ENCODE measurements at regions not wholly inside any gene's neighbourhood (a gene's known extent, or its start where the extent isn't known, plus 50 kb on each side); places are given as distances from the start of the nearest gene placed in this dataset.

DNA sequence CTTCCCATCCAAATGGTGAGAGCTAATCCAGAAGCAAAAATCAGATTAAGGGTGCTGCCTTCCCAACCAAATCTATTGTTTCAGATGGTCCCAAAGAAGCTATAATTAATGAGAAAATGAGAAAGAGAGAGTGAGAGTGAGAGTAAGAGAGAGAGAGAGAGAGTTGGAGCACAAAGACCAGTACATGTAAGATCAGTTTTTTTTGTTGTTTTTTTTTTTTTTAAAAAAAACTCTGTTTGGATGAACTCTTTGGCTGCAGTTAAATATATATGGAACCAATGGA is 305.6 kb downstream of the PTEN start:
- TF ChIP-seq, protein P1, sequence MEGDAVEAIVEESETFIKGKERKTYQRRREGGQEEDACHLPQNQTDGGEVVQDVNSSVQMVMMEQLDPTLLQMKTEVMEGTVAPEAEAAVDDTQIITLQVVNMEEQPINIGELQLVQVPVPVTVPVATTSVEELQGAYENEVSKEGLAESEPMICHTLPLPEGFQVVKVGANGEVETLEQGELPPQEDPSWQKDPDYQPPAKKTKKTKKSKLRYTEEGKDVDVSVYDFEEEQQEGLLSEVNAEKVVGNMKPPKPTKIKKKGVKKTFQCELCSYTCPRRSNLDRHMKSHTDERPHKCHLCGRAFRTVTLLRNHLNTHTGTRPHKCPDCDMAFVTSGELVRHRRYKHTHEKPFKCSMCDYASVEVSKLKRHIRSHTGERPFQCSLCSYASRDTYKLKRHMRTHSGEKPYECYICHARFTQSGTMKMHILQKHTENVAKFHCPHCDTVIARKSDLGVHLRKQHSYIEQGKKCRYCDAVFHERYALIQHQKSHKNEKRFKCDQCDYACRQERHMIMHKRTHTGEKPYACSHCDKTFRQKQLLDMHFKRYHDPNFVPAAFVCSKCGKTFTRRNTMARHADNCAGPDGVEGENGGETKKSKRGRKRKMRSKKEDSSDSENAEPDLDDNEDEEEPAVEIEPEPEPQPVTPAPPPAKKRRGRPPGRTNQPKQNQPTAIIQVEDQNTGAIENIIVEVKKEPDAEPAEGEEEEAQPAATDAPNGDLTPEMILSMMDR (IDR thresholded peaks at IDR 0.05; ENCODE audit: low read depth, low read length) = no peak
- TF ChIP-seq, protein P2, sequence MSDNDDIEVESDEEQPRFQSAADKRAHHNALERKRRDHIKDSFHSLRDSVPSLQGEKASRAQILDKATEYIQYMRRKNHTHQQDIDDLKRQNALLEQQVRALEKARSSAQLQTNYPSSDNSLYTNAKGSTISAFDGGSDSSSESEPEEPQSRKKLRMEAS (IDR thresholded peaks at IDR 0.05; ENCODE audit: low read depth, low read length) = no peak
- no peak for TF ChIP-seq POLR2A (IDR thresholded peaks at IDR 0.05; ENCODE audit: extremely low read depth, insufficient read length)

All from NB4 (cell line).